ENCODE measurements at regions not wholly inside any gene's neighbourhood (a gene's known extent, or its start where the extent isn't known, plus 50 kb on each side); places are given as distances from the start of the nearest gene placed in this dataset.

DNA sequence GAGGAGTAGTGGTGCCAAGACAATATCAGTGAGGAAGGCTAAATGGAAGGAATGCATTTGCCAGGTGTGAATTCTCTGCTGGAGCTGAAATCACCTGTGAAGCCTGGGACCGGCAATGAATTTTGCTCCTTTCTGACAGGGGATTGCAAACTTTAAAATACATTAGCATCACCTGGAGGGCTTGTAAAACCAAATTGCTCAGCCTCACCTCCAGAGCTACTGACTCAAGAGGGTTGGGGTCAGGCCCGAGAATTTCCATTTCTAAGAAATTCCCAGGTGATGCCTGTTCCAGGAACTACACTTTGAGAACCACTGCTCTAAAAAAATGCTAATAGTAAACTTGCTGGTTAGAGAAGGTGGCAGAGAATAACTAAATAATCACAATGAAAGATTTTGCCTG lies 445.6 kb upstream of the RBMS3 start:
- DNase-seq: no peak

DNA sequence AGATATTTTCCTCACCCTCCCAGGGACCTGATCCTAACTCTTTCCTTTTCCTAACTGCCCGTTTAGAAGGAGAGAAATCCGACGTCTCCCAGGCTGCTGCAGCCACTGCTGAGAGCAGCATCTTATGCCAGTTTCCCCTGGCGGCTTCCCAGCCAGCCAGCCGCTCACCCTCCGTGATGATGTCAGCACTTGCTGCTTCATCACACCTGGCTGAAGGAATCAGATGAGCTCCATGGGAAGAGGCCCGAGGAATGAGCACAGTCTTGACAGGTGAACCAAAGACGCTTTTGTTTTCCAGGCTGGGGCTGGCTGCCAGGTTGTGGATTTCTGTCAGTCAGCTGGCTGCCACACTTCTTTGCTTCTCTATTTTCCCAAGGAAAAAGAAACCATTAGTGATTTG lies 445.1 kb upstream of the RBMS3 start:
- no peak for DNase-seq

DNA sequence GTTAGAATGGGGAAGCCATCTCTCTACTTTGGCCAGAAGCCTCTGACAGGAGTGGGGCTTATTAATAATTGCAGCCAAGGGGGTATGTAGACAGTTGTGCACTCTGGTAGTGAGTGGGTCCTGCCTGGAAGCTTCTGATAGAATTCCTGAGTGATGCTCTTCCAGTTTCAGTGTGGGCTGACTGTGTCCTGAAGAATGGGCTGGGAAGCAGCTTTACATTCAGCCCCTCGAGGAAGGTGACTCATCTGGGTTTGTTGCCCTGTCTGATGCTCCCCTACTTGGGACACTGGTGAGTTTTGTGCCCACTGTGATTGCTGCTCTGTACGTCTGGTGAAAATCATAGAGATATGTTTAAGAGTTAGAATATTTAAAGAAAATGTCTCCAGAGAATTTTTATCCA lies 444.7 kb upstream of the RBMS3 start:
- peak; percentile 8 for DNase-seq

DNA sequence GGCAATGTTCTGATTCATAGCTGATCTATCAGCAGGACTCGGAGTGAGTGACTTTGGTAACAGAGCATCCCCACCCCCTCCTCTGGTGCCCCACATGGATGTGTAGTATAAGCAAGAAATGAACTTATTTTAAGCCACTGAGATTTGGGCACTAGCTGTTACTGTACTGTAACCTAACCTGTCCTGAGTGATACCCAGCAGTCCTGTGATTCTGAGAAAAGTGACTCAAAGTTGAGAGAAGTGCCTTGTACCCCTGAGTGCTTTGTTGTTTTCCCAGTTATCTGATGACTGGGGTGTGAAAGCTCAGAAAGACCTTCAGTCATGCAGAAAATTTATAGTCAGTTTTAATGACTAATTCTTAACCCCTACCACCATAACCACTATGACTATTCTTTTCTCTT lies 439.9 kb upstream of the RBMS3 start:
- no peak for DNase-seq

DNA sequence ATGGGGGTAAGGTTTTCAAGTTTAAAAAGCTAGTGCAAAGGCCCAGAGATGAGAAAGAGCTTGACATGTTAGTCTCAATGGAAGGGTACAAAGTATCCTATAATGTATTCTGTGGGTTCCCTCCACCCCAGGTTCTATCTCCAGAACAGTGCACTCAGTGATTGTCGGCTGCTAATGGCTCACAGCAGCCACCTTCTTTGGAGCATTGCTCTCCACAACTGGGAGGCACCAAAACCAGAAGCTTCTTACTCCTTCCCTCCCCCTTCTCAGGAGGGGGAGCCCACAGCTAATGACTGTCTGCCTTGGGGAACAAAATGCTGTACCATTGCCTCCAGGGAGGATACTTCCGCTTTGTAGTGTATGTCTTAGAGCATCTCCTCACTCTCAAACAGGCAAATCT lies 439.4 kb upstream of the RBMS3 start:
- no peak for DNase-seq

DNA sequence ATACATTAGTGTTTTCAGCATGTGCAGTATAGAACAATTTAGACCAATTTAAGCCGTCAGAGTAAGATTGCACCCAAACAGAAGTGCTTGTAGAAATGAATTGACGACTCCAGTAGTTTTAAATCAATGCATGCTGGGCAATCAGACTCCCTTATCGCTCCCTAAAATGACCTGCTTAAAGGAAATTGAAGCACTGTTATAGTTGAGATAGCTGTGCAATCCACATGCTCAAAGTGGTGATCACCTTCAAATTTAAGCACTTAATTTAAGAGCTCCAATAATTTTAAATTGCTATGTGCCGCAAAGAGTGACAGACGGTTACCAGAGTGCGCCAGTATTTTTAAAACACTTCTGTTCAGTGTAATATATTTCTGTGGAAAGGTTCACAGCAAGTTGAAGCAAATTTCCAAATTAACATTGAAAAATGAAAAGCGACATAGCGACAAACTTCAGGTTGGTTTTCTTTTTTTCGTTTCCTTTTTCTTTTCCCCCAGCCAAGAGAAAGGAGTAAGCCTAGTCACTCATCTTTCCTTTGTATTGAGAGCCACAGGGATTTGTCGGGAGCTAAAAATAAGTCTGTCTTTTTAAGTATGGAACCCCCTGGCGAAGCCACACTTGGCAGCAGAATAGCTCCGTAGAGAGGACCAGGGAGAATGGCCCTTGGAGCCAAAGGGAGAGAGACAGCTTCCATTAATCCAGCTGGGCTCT lies 436.4 kb upstream of the RBMS3 start:
- DNase-seq: no peak

DNA sequence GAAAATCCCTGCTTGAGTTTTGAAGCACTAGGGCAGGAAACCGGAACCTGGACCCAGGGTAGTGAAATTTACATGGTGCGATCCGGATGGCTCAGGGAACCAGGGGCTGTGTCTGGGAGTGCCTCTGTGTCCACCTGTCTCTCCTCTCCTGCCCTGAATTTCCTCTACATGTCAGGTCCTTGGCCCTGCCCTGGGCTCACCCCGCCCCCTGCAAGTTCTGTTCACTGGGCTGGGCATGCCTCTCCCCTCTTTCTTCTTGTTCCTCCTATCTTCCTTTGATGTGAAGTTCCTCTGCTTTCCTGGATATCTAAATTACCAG lies 435.9 kb upstream of the RBMS3 start:
- no peak for DNase-seq

DNA sequence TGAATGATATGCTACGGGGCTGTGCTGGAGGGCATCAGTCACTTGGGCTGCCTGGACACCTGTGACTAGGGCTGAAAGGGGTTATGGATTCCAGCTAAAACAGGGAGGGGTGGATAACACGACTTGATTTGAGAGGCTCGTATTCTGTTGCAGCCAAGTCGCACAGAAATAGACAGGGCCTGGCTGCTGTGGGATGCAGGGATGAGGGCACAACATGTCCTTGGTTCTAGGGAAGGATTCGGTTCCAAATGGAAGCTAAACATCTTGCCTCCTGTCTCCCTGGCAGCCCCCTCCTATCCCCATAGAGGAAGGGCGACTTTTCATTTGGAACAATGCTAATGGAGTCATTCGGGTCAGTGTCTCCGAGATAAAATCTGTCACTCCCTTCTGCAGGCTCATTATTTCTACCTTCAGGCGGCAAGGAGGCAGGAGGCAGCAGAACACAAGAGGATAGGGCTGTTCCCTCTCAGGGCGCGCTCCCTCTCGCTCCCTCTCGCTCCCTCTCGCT lies 433.8 kb upstream of the RBMS3 start:
- DNase-seq: no peak

DNA sequence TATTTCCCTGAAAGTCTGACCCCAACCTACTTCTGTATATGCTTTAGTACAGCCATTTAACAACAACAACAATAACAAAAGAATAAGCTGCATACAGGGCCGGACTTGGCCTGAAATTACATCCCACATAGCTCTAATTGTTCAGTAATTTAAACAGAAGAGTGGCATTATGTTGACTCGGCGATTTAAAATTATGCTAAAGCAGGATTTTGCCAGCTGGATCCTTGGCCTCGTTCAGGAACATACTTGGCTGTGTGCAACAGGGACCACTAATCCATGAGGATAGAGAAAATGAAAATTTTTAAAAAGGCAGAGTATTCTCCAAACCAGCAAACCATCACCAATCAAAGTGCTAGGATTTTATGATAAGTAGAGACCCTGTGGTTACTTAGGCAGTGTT lies 433.1 kb upstream of the RBMS3 start:
- DNase-seq: no peak

DNA sequence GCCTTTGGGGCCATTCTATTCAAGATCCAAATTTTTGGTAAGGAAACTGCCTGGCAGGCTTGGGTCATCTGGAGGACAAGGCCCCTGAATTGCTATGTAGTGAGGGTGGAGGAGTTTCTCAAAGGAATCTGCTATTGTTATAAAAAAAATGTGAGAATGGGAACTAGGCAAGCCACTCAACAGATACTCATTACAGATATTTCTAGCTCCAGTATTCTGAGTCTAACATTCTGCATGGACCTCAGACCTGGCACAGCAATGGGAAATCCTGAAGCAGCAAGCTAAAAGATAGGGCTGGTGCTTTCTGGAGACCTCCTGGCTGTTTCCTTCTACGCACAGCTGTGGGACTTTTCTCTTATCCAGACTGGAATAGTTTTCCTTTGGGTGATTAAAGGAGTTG lies 430.7 kb upstream of the RBMS3 start:
- peak; percentile 27 for DNase-seq

DNA sequence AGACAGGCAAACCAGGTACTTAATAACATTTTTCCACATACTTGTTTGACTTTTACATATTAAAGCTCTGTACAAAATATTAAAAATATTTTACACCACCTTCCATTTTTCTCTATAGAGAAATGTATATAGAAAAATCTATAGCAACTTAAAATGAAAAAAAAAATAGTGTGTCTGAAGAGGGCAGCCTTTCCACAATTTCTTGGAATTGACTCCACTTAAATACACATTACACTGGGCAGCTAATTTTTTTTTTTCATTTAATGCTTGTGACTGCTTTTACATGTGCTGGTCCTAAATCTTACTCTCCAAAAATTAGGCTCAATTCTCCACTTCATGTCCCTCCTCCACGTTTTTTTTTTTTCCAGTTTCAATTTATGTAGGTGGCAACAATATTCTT lies 427.0 kb upstream of the RBMS3 start:
- DNase-seq: peak; percentile 23

DNA sequence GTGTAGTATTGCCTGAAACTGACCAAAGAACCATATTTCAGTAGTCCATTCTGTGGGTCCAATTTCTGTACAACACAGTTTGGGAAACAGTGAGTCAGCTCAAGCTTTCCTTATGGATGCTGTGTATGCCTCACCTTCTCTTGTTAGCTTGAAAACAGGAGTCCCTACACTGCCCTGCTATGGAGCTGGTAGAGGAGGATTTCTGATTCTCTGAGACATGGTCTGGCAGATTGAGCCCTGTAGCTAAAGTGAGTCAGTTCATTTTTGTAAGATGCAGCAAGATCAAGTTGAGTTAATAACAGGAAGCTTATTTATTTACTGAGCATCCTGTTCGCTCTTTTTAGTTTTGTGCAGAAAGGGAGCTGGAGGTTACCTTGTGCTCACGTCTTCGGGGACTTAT lies 424.1 kb upstream of the RBMS3 start:
- no peak for DNase-seq

DNA sequence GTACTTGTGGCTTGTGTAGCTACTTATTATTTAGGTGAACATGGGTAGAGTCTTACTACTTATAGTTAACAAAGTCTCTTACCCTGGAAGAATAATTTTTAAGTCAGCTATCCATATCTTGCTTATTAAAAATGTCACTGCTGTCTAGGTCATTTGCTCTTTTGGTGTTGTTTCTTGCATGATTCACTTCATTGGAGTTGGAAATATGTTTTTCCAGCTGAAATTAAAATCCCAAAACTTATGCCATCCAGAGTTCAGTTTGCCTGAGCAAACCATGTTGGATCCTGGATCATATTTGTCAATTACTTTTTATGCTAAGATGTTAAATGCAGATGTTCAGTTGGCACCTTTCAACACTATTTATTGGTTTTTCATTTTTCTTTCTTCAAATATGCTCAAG lies 421.0 kb upstream of the RBMS3 start:
- DNase-seq: no peak

DNA sequence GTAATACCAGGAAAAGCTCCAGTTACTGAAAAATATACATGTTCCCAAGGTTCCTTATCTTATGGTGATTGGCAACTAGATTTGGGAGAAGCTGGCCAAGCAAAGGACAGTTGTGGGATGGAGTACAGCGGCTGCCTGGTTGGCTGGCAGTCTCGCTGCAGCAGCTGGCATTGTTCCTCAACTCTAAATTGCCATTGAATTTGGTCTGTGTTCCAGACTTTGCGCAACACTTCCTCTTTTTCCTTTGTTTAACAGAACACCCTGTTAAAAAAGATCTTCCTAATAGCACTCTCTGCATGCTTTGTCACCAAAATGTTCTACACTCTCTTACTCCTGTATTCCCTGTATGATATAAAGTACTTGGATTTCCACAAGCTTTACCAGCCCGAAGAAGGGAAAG lies 420.6 kb upstream of the RBMS3 start:
- DNase-seq: no peak

DNA sequence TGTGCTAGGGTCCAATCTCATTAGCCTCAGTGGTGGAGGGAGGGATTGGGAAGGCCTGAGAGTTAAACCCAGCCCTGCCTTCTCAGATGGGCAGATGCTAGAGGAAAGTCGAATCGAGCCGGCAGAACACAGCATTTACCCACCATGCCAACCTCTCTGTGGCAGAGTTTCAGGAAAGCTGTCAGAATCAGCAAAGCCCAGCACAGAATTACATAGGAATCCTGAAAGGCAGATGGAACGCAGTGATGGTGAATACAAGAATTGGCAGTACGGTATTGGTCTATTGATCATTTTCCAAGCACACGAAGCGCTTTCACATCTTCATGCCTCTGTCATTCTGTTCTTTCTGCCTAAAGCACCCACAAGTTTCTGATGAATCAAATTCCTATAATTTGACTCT lies 417.7 kb upstream of the RBMS3 start:
- DNase-seq: no peak

DNA sequence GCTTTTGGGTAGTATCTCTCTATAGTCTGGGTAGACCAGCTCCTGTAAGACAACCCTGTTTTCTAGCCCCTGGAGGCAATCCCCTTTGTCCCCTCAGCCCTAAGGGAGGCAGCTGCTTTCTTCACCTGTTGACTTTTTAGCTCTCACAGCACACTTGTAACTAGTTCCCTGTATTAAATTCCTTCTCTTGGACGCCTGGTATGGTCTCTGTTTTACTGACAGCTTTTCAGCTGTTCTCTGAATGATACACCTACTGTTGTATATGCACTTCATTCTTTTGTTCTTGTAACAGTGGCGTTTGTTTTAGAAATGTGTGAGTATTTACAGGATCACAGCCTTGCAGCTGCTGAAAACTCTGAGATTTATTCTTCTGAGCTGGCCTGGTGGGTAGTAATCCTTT lies 413.0 kb upstream of the RBMS3 start:
- DNase-seq: no peak

DNA sequence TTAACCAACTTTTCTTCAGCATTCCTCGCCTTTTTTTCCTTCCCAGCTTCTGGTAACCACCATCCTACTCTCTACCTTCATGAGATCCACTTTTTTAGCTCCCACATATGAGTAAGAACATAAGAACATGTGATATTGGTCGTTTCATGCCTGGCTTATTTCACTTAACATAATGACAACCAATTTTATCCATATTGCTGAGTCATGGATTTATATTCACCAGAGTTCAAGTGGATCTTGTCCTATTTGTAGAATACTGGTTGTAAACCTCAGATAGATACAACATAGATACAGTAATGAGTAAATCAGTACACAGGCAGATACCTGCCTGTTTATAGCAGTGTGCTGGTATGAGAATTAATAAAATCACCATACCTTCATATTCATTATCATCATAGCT lies 412.0 kb upstream of the RBMS3 start:
- DNase-seq: no peak

DNA sequence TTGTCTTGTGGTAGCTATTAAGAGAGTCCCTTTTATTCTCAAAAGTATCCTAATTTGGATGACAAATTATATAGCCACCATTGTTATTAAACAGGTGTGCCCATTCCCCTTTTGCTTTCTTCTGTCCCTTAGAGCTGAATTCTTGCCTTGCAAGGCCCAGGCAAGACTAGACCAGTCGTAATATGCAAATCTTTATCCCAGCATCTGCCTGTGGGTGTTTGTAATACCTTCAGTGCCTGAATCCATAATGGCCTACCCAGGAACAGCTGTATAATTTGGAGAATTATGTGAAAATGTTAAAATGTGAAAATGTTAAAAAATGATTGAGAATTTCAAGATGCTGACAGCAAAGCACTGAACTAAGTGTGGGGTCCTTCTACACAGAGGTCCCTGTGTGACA lies 403.0 kb upstream of the RBMS3 start:
- no peak for DNase-seq

DNA sequence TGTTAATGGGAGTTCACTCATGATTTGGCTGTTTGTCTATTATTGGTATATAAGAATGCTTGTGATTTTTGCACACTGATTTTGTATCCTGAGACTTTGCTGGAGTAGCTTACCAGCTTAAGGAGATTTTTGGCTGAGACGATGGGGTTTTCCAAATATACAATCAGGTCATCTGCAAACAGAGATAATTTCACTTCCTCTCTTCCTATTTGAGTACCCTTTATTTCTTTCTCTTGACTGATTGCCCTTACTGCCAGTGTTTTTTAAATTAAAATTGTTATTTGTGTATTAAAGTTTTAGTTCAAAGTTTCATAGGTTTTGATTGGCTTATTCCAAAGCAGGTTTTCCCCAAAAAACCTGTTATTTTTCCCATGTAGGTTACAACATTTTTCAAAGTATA lies 390.5 kb upstream of the RBMS3 start:
- no peak for DNase-seq

DNA sequence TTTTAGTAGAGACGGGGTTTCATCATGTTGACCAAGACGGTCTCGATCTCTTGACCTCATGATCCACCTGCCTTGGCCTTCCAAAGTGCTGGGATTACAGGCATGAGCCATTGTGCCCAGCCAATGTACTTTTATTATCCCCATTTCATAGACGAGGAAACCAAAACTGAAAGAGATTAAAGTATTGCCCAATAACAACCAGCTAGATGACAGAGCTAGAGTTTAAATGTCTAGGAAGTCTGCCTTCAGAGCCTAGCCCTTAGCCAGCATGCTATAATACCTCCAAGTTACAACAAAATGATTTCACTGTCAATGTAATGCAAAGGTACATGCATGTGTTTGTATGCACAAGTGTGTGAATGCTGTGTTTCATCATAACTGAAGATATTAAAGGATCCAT lies 389.4 kb upstream of the RBMS3 start:
- no peak for DNase-seq

DNA sequence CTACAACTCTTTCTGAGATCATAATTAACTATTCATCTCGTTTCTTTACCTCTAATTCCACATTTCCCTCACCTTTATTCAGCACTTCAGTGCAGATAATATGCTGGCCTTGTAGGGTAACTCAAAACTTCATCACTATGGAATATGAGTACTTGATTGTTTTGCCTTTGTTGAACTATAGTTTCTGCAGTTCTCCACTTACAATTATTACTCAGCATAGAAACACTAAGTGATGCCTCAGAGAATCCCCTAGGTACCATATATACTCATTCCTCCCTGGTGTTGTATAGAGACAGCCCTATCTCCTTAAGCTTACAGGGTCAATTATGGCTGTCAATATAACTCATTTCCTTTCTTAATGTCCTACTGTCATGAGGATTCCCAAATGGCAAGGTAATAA lies 380.6 kb upstream of the RBMS3 start:
- DNase-seq: no peak

DNA sequence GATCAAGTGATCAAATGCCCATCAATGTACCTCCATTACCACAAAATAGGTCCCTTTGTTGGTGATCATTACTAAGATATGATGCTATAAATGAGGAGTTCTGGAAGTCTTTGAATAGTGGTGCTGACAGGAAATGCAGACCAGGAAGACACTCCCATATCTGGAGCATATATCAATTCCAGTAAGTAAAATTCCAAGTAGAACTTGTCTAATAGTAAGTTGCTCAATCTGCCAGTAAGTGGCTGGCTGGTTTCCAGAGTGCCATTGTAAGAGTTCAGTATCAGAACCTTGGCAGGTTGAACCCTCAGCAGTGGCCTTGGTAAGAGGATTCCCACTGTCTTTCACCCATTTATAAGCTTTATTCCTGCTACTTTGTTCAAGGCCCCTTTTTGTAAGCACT lies 379.9 kb upstream of the RBMS3 start:
- peak; percentile 32 for DNase-seq

DNA sequence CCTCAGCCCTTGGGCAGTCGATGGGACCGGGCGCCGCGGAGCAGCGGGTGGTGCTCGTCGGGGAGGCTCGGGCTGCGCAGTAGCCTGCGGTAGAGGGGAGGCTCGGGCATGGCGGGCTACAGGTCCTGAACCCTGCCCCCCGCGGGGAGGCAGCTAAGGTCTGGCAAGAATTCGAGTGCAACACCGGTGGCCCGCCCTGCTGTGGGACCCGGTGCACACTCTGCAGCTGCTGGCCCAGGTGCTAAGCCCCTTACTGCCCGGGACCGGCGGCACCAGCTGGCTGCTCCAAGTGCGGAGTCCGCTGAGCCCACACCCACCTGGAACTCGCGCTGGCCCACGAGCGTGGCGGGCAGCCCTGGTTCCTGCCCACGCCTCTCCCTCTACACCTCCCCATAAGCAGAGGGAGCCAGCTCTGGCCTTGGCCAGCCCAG lies 377.7 kb upstream of the RBMS3 start:
- no peak for DNase-seq

DNA sequence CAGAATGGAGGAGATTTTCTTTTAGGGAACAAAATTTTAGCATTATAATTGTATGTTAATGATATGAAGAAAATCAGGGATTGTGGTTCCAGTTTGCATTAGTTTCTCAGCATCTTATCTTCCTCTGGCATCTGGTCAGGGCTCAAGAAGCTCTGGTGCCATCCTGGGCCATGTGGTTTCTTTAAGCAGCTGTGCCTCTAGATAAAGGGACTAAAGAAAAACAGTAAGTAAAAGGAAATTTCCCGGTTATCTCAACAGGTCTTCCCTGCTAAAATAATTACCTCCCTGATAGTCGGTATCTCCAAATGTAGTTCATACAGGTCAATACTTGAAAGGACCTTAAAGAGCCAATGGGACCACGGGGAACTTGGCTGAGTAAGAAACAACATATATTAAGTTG lies 375.1 kb upstream of the RBMS3 start:
- DNase-seq: no peak

DNA sequence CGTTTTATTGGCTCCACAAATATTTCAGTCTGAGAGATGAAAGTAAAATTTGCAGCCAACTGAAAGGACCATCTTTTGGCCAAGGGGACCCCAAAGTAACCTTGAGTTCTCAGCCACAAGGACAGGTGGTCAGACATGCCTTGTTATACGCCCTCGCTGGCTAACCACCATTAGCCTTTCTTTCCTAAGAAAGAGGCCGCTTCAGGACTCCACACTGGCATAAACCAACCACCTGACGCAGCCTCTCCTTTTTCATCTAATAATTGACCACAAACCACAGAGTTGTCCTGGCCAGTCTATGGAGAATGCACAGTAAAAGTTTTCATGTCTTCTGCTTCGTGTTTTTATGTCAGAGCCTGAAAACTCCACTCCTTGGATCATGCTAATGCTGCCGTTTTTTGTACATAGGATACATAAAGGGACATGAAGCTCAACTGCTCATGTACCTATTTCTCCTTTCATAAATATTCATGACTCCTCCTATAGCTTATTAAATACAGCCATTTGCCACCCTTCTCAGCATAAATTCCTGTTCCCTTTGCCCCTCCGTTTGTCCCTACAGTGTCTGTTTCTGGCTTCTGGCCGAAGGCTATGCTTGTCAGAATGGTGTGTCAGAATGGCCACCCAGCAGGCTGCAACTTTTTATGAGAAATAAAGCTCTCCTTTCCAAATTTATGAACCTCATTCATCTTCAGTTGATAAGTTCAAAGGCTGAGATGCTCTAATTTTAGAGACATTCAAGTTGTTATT lies 374.1 kb upstream of the RBMS3 start:
- DNase-seq: no peak
